HG03558 (cell line): ENCODE measurements at regions not wholly inside any gene's neighbourhood (a gene's known extent, or its start where the extent isn't known, plus 50 kb on each side); places are given as distances from the start of the nearest gene placed in this dataset.
"Not testable (repeated sequence)": the region's sequence is repeated elsewhere in the genome, so short reads cannot be mapped to it uniquely, and the experiment has no call there.

ENCODE experiments used
- ATAC-seq: cut with Tn5 transposase; IDR thresholded peaks from one replicate; pipeline ENCODE4 v1.9.1; 2021; ENCODE audit warnings: moderate number of reproducible peaks; ENCODE audit not compliant: unreplicated experiment; ENCODE audit errors: extremely low read depth

DNA sequence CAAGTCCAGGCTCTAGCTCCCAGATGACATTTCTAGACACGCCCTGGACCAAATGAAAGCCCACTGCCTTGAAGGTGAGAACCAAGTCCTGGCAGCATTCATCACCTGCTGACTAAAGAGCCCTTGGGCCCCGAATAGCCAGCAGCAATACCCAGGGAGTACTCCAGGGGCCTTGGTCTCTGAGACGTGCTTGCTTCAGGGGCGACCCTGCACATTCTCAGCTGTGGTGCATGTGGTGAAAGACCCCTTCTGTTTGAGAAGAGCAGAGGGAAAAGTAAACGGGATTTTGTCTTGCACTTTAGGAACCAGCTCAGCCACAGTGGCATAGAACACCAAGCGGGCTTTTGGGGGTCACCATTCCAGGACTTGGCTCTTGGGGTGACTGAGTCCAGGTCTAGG is 260.5 kb upstream of the MYT1L start:
- no peak for ATAC-seq

GRCh38 chr2:2590841-2591541 is 259.9 kb upstream of the MYT1L start:
- ATAC-seq = no peak

- ATAC-seq = no peak
Observed at GRCh38 chr2:2590141-2590540, 259.1 kb upstream of the MYT1L start.

GRCh38 chr2:2588777-2589176 is 257.7 kb upstream of the MYT1L start:
- ATAC-seq = no peak

- no peak for ATAC-seq
Observed at GRCh38 chr2:2587354-2587753, 256.3 kb upstream of the MYT1L start.

GRCh38 chr2:2586931-2587330 is 255.9 kb upstream of the MYT1L start:
- ATAC-seq = no peak

- ATAC-seq = no peak
Observed at GRCh38 chr2:2586068-2586776, 255.1 kb upstream of the MYT1L start.

DNA sequence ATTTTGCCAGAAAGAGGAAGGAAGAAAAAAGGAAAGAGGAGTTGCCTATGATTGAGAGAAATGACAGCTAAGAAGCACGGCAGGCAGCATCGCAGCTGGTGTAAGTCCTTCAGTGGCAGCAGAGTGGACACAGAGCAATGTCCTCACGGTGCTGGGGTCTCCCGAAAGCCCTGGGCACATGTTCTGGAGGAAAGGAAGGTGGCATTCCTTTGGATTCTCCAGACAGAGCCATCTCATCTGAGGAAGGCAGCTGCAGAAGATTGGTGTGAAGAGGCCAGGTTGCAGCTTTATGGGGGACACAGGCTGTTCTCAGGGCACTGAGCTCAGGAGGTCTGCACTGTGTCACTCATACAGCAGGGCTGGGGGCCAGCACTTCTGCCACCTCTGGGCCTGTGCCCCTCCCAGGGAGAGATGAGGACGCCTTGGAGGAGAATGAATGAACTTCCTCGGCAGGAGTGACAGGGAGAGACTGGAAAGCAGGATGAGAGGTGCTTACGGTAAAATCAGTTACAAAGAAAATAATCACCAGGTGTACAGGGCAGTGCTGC is 252.0 kb upstream of the MYT1L start:
- ATAC-seq = no peak

- no peak for ATAC-seq
Observed at GRCh38 chr2:2581331-2582159, 250.5 kb upstream of the MYT1L start.

- ATAC-seq = not testable (repeated sequence)
Observed at GRCh38 chr2:2580841-2581240, 249.8 kb upstream of the MYT1L start.

GRCh38 chr2:2580341-2580740 is 249.3 kb upstream of the MYT1L start:
- no peak for ATAC-seq

GRCh38 chr2:2579814-2580213 is 248.7 kb upstream of the MYT1L start:
- ATAC-seq = no peak

DNA sequence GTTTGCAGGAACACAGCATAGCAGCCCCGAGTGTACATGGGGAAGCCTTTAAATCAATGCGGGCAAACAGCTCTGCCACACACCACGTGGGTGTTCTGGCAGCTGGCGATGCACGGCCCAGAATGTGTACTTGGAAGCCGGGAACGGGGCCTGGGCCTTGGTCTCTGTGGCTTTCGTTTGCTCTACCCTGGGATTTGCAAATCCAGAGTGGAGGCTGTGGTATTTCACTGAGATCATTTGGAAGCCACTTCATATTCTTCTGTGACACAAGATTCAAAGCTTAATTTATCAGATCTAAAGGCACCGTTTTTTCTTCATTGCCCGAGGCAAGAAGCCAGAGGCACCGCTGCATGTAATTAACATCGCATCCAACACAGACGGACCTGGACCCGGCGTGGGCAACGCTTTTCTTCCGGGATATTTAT is 246.3 kb upstream of the MYT1L start:
- ATAC-seq = no peak

DNA sequence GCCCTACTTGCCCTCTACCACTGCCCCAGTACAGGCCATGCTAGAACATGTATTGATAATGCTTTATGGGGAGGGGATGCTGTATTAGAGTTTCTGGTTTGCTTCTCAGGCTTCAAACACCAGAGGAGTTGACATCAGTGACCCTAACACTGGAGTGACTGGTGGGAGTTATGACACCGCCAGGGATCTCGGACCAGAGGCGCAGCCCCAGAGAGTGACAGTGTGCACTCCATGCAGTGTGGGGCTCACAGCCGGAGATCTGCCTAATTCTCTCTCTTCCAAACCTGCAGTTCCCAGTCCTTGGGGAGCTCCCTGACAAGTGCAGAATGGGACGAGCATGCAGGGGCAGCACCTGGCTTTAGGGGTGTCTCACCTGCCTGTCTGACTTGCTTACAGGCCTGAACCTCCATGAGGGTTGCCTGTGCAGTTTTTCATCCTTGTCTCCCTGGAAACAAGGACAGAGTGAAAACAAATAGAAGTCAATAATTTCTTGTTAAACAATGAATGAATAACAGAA is 244.9 kb upstream of the MYT1L start:
- ATAC-seq = no peak

DNA sequence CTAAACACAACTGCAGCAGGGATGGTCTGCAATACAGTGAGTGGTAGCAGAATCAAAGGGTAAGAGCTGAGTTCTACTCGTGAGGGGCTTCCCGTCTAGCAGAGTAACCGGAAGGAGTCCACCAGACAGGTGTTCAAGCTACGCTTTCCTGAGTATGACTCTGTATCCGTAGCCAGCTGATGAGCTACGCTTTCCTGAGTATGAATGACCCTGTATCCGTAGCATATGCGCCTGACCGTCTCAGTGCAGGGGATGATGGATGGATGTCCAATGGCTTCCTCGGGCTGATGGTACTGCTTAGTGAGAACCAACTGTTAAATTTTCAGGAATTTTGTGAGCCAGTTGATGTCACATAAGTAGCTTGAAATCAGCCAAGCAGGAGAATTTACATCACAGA is 244.1 kb upstream of the MYT1L start:
- ATAC-seq = no peak

- no peak for ATAC-seq
Observed at GRCh38 chr2:2574401-2575180, 243.5 kb upstream of the MYT1L start.

DNA sequence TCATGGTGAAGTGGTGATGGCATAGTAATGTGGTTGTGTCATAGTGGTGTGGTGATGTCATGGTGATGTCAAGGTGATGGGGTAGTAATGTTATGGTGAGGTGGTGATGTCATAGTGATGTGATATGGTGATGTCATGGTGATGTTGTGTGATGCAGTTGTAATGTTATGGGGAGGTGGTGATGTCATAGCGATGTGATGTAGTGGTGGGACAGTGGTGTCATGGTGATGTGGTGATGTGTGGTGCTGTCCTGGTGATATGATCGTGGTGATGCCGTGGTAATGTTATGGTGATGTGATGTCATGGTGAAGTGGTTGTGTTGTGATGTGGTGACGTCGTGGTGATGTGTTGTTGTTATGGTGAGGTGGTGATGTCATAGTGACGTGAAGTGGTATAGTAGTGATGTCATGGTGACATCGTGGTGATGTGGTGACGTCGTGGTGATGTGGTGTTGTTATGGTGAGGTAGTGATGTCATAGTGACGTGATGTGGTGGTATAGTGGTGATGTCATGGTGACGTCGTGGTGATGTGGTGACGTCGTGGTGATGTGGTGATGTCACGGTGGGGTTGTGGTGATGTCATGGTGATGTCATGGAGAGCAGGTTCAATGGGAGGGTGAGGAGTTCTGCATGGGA is 242.7 kb upstream of the MYT1L start:
- ATAC-seq = no peak

DNA sequence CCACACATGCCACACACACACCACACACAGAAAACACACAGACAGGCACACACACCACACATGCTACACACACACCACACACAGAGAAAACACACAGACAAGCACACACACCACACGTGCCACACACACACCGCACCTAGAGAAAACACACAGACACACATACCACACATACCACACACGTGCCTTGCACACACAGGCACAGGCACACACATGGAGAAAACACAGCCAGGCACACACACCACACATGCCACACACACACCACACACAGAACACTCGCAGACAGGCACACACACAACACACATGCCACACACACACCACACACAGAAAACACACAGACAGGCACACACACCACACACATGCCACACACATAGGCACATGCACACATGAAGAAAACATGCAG is 242.1 kb upstream of the MYT1L start:
- ATAC-seq = no peak

- no peak for ATAC-seq
Observed at GRCh38 chr2:2572393-2573204, 241.5 kb upstream of the MYT1L start.
